ENCODE measurements at regions not wholly inside any gene's neighbourhood (a gene's known extent, or its start where the extent isn't known, plus 50 kb on each side); places are given as distances from the start of the nearest gene placed in this dataset.

GRCh38 chr5:8714861-8715260, 831.0 kb downstream of the SEMA5A start:
- no peak for TF ChIP-seq CTCF (IDR thresholded peaks at IDR 0.05; ENCODE audit: low read depth, low read length)
- DNase-seq, result no peak

GRCh38 chr5:8719796-8720195, 826.1 kb downstream of the SEMA5A start:
- TF ChIP-seq CTCF (IDR thresholded peaks at IDR 0.05; ENCODE audit: low read depth, low read length), result no peak
- no peaks in the 10 kb centered on the region for H3K9me3 ChIP-seq
- no peaks in the 10 kb centered on the region for H3K27me3 ChIP-seq
- no peaks in the 10 kb centered on the region for H3K4me1 ChIP-seq
- no peak overlapping the region for H3K4me3 ChIP-seq (ENCODE audit: low read depth, low read length)
- no peak for DNase-seq
- H3K36me3 ChIP-seq, result no peaks in the 10 kb centered on the region

More at GRCh38 chr5:8714861-8715260, 831.0 kb downstream of the SEMA5A start:
- H3K36me3 ChIP-seq, result no peaks in the 10 kb centered on the region
- no peaks in the 10 kb centered on the region for H3K27me3 ChIP-seq
- H3K4me1 ChIP-seq, result no peaks in the 10 kb centered on the region
- H3K9me3 ChIP-seq, result no peaks in the 10 kb centered on the region
- H3K4me3 ChIP-seq (ENCODE audit: low read depth, low read length), result no peak overlapping the region

- TF ChIP-seq CTCF (IDR thresholded peaks at IDR 0.05; ENCODE audit: low read depth, low read length), result no peak
- Histone ChIP-seq H3K4me3 (ENCODE audit: low read depth, low read length) (no peak overlapping the region), H3K36me3 (no peaks in the 10 kb centered on the region), H3K9me3 (no peaks in the 10 kb centered on the region), H3K27me3 (no peaks in the 10 kb centered on the region), H3K4me1 (no peaks in the 10 kb centered on the region)
- no peak for DNase-seq
These were observed 825.4 kb downstream of the SEMA5A start for GRCh38 chr5:8720506-8720905.

GRCh38 chr5:8721536-8721935, 824.3 kb downstream of the SEMA5A start:
- H3K9me3 ChIP-seq, result no peaks in the 10 kb centered on the region
- no peak for TF ChIP-seq CTCF (IDR thresholded peaks at IDR 0.05; ENCODE audit: low read depth, low read length)
- no peaks in the 10 kb centered on the region for H3K27me3 ChIP-seq
- H3K4me3 ChIP-seq (ENCODE audit: low read depth, low read length), result no peak overlapping the region
- no peaks in the 10 kb centered on the region for H3K4me1 ChIP-seq
- H3K36me3 ChIP-seq, result no peaks in the 10 kb centered on the region
- DNase-seq, result no peak

GRCh38 chr5:8726383-8727036, 819.4 kb downstream of the SEMA5A start:
- TF ChIP-seq CTCF (IDR thresholded peaks at IDR 0.05; ENCODE audit: low read depth, low read length), result no peak
- no peaks in the 10 kb centered on the region for H3K36me3 ChIP-seq
- no peaks in the 10 kb centered on the region for H3K27me3 ChIP-seq
- no peaks in the 10 kb centered on the region; the same call in 1 of the 2 replicates for H3K9me3 ChIP-seq
- no peak for DNase-seq
- no peak overlapping the region for H3K4me3 ChIP-seq (ENCODE audit: low read depth, low read length)
- H3K4me1 ChIP-seq, result no peaks in the 10 kb centered on the region

- no peak for TF ChIP-seq CTCF (IDR thresholded peaks at IDR 0.05; ENCODE audit: low read depth, low read length)
- no peak for DNase-seq
These were observed 818.5 kb downstream of the SEMA5A start for GRCh38 chr5:8727396-8727795.

More at GRCh38 chr5:8727396-8727795, 818.5 kb downstream of the SEMA5A start:
- no peaks in the 10 kb centered on the region for H3K4me1 ChIP-seq
- H3K27me3 ChIP-seq, result no peaks in the 10 kb centered on the region
- no peaks in the 10 kb centered on the region; the same call in 1 of the 2 replicates for H3K9me3 ChIP-seq
- no peak overlapping the region for H3K4me3 ChIP-seq (ENCODE audit: low read depth, low read length)
- no peaks in the 10 kb centered on the region for H3K36me3 ChIP-seq
